GM21515 (cell line): ENCODE measurements at regions not wholly inside any gene's neighbourhood (a gene's known extent, or its start where the extent isn't known, plus 50 kb on each side); places are given as distances from the start of the nearest gene placed in this dataset.

Experiments
- ATAC-seq: cut with Tn5 transposase; IDR thresholded peaks from one replicate; pipeline ENCODE4 v1.9.1; 2021; ENCODE audit not compliant: unreplicated experiment

DNA sequence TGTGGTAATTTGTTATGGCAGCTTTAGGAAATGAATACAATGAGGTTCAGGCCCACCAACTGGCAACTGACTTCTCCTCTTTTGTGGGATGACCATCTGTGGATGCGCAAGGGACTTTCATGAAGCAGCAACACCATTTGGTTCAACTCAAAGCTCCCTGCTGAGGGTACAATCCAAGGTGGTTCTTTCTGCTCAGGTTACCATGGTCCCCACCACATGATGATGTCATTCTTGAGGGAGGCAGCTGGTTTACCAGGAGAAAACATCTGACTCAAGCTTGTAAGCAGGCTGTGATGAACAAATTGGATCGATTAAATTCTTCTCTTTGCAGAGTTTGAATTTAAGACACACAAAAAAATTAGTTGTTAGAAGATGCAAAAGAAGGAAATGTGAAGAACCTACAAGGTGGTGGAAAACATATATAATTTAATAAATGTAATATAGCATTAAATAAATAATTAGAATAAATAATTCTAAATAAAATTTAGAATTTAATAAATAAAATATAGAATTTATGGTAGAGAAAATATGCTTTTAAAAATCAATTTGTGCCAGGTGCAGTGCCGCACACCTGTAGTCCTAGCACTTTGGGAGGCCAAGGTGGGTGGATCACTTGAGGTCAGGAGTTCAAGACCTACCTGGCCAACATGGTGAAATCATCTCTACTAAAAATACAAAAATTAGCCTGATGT, 67.6 kb upstream of the ANKFN1 start:
- no peak for ATAC-seq

DNA sequence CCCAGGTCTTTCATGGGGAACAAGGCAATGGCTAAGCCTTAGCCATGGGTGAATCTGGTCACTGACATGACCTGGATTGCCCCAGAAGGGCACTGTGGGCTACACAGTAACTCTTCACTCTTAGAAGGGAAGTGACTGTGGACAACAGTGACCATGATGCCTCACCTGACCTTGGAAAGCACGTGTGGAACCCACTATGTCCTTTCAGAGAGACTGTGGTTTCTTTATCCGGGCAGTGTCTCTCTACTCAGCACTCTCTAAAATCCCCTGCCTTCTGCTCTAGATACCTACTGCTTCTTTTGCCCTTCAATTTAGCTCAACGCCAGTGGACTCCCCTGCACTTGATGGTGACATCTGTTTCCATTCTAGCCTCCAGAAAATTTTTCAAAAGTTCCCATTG, 66.1 kb upstream of the ANKFN1 start:
- ATAC-seq = no peak

DNA sequence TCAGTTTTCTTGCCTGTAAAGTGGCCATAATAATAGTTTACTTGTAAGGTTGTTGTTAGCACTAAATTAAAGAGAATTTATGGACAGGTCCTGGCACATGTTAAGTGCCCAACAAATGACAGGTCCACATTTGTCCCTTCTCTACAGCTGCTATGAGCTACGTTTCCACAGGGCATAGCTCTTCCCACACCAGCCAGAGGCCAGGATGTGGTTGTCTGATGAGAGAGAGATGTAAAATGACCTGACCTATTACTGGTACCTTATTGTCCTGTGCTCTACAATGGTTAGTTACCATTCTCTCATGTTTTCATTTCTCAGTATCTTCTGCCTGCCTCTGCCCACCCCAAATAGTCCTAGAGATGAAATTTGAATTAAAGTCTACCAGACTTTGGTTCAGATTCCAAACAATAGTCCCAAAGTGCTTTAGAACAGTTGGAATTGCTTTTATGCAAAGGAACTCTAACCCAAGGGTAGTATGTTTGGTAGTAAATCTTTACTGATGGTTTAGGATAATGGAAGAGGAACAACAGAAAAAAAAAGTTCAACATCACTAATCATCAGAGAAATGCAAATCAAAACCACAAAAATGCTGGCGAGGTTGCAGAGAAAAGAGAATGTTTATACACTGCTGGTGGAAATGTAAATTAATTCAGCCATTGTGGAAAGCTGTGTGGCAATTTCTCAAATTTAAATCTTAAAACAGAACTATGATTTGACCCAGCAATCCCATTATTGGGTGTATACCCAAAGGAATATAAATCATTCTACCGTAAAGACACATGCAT, 57.1 kb upstream of the ANKFN1 start:
- ATAC-seq = no peak

DNA sequence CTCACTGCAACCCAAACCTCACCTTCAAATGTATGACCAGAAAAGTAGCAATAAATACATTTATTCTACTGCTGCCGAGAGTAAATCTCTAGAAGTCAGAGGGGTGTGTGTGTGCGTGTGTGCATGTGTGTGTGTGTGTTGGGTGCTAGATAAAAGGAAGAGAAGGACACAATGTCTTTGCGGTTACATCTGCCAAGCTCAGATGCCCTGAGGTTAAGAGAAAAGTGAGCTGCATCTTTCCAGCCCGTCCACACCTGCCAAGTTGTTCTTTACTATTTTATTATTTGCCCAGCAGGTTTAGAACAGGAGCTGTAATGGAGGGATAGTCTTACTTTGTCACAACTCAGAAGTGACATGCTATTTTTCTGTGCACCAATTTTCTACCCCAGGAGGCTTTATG, 54.5 kb upstream of the ANKFN1 start:
- ATAC-seq = no peak

DNA sequence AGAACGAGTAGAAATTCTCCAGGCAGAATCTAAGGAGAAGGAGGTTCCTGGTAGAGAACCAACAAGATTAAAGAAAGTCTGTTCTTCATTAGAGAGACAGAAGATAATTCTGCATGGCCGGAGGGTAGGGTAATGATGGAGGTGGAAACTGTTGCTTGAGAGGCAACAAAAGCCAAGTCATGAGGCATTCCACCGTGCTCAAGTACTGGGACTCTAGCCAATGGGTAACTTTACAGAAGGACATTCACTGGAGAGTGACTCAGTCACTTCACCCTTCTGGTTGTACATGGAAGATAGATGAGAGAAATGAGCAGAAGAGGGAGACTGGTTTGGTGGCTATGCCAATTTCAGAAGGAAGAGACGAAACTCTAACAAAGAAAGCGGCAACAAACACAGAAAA, 53.6 kb upstream of the ANKFN1 start:
- ATAC-seq = no peak
